Mesothelial cell of epicardium (in vitro differentiated cells): ENCODE measurements at regions not wholly inside any gene's neighbourhood (a gene's known extent, or its start where the extent isn't known, plus 50 kb on each side); places are given as distances from the start of the nearest gene placed in this dataset.
"Not testable (repeated sequence)": the region's sequence is repeated elsewhere in the genome, so short reads cannot be mapped to it uniquely, and the experiment has no call there.

Experiments
- DNase-seq, 2 experiments: peaks; one replicate each; pipeline ENCODE4 v3.0.0; 2021; ENCODE audit warnings: low spot score in 2 of 2; ENCODE audit not compliant: unreplicated experiment in 2 of 2
- H3K27ac Mint-ChIP-seq: 2 replicates; pipeline ENCODE4 v1.8.0; 2021; ENCODE audit warnings: mixed read lengths
- H3K27me3 Mint-ChIP-seq: 2 replicates; pipeline ENCODE4 v1.8.0; 2021; ENCODE audit warnings: low read depth, mixed read lengths
- H3K36me3 Mint-ChIP-seq: 2 replicates; pipeline ENCODE4 v1.8.0; 2021; ENCODE audit warnings: mixed read lengths
- H3K4me1 Mint-ChIP-seq: 2 replicates; pipeline ENCODE4 v1.8.0; 2021; ENCODE audit warnings: mixed read lengths
- H3K4me3 Mint-ChIP-seq: 2 replicates; pipeline ENCODE4 v1.8.0; 2021; ENCODE audit warnings: mild to moderate bottlenecking, moderate library complexity, mixed read lengths
- H3K9me3 Mint-ChIP-seq: 2 replicates; pipeline ENCODE4 v1.8.0; 2021; ENCODE audit warnings: mixed read lengths
- TF ChIP-seq, protein P1 (sequence below): fragments of 200-600 bp; sonication (generic); IDR thresholded peaks from one replicate; pipeline ENCODE4 v1.5.0; 2021; ENCODE audit warnings: antibody characterized with exemption; ENCODE audit not compliant: unreplicated experiment

DNA sequence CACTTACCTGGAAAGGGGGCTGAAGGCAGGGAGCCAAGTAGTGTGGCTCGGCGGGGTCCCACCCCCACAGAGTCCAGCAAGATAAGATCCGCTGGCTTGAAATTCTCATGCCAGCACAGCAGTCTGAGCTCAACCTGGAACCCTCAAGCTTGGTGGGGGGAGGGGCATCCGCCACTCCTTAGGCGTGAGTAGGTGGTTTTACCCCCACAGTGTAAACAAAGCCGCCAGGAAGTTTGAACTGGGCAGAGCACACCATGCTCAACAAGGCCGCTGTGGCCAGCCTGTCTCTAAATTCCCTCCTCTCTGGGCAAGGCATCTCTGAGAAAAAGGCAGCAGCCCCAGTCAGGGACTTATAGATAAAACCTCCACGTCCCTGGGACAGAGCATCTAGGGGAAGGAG lies 156.3 kb downstream of the KBTBD8 start:
- peaks cover 50% of the 10 kb centered on the region for H3K9me3 Mint-ChIP-seq
- H3K4me1 Mint-ChIP-seq: no peaks in the 10 kb centered on the region
- H3K27me3 Mint-ChIP-seq: no peaks in the 10 kb centered on the region
- H3K36me3 Mint-ChIP-seq: no peaks in the 10 kb centered on the region
- DNase-seq: no peak
- TF ChIP-seq, protein P1, sequence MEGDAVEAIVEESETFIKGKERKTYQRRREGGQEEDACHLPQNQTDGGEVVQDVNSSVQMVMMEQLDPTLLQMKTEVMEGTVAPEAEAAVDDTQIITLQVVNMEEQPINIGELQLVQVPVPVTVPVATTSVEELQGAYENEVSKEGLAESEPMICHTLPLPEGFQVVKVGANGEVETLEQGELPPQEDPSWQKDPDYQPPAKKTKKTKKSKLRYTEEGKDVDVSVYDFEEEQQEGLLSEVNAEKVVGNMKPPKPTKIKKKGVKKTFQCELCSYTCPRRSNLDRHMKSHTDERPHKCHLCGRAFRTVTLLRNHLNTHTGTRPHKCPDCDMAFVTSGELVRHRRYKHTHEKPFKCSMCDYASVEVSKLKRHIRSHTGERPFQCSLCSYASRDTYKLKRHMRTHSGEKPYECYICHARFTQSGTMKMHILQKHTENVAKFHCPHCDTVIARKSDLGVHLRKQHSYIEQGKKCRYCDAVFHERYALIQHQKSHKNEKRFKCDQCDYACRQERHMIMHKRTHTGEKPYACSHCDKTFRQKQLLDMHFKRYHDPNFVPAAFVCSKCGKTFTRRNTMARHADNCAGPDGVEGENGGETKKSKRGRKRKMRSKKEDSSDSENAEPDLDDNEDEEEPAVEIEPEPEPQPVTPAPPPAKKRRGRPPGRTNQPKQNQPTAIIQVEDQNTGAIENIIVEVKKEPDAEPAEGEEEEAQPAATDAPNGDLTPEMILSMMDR: no peak
- no peak overlapping the region for H3K4me3 Mint-ChIP-seq
- H3K27ac Mint-ChIP-seq: no peak overlapping the region

GRCh38 chr3:67167481-67167880 lies 169.4 kb downstream of the KBTBD8 start:
- H3K36me3 Mint-ChIP-seq: no peaks in the 10 kb centered on the region
- no peaks in the 10 kb centered on the region for H3K4me1 Mint-ChIP-seq
- TF ChIP-seq, protein P1: no peak
- no peak for DNase-seq
- H3K4me3 Mint-ChIP-seq: no peak overlapping the region
- H3K27ac Mint-ChIP-seq: no peak overlapping the region
- H3K9me3 Mint-ChIP-seq: peaks cover 5% of the 10 kb centered on the region
- H3K27me3 Mint-ChIP-seq: no peaks in the 10 kb centered on the region

DNA sequence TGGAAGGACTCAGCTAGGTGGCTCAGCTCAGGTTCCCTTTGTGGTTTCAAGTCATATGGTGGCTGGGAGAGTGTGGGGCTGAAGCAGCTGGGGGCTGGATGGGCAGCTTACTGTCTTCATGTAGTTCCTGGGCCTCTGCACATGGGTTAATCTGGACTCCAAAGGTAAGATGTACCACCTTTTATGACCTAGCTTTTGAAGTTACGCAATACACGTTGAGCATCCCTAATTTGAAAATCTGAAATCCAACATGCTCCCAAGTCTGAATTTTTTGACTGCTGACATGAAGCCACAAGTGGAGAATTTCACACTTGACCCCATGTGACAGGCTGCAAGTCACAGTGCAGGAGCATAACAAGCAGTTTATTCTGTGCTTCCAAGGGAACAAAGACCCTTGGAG lies 173.7 kb downstream of the KBTBD8 start:
- no peaks in the 10 kb centered on the region for H3K27me3 Mint-ChIP-seq
- no peaks in the 10 kb centered on the region for H3K36me3 Mint-ChIP-seq
- H3K9me3 Mint-ChIP-seq: peaks cover 15% of the 10 kb centered on the region
- no peak overlapping the region for H3K4me3 Mint-ChIP-seq
- no peak for DNase-seq
- H3K4me1 Mint-ChIP-seq: no peaks in the 10 kb centered on the region
- TF ChIP-seq, protein P1: no peak
- H3K27ac Mint-ChIP-seq: no peak overlapping the region

DNA sequence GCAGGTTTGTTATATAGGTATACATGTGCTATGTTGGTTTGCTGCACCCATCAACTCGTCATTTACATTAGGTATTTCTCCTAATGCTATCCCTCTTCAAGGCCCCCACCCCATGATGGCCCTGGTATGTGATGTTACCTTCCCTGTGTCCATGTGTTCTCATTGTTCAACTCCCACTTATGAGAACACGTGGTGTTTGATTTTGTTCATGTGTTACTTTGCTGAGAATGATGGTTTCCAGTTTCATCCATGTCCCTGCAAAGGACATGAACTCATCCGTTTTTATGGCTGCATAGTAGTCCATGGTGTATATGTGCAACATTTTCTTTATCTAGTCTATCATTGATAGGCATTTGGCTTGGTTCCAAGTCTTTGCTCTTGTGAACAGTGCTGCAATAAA lies 175.0 kb downstream of the KBTBD8 start:
- not testable (repeated sequence) for H3K4me3 Mint-ChIP-seq, H3K27ac Mint-ChIP-seq, H3K4me1 Mint-ChIP-seq, H3K36me3 Mint-ChIP-seq, DNase-seq, H3K27me3 Mint-ChIP-seq
- peaks cover 18% of the 10 kb centered on the region for H3K9me3 Mint-ChIP-seq

DNA sequence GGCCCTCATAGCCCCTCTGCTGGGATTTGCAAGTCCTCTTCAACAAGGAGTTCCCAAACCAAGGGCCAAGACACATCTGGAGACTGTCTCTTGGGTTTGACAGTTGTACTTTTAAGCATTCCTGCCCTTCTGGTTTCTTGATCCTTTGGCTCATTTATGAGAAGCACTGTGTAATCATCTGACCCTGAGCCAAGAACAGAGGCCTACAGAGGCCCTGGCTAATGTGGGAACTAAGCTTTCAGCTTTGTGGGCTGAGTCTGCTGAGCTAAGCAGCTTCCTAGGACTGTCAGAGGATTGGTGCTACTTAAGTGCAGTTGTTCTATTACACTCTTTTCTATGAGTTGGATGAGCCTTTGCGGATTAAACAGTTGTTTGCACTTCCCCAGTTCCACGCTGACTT lies 178.3 kb downstream of the KBTBD8 start:
- H3K27ac Mint-ChIP-seq: no peak overlapping the region
- H3K27me3 Mint-ChIP-seq: no peaks in the 10 kb centered on the region
- H3K9me3 Mint-ChIP-seq: peaks cover 18% of the 10 kb centered on the region
- TF ChIP-seq, protein P1: no peak
- H3K4me3 Mint-ChIP-seq: no peak overlapping the region
- no peak for DNase-seq
- H3K4me1 Mint-ChIP-seq: no peaks in the 10 kb centered on the region
- H3K36me3 Mint-ChIP-seq: no peaks in the 10 kb centered on the region

- Mint-ChIP-seq H3K4me3 (no peak overlapping the region), H3K9me3 (peaks cover 16% of the 10 kb centered on the region), H3K36me3 (peaks cover under 1% of the 10 kb centered on the region), H3K4me1 (peaks cover 3% of the 10 kb centered on the region), H3K27me3 (no peaks in the 10 kb centered on the region), H3K27ac (peak overlapping the region; percentile 4)
- TF ChIP-seq, protein P1: no peak
- DNase-seq: no peak
These were observed 194.4 kb downstream of the KBTBD8 start for GRCh38 chr3:67192466-67192865.
